HEK293 (cell line): ENCODE measurements at regions not wholly inside any gene's neighbourhood (a gene's known extent, or its start where the extent isn't known, plus 50 kb on each side); places are given as distances from the start of the nearest gene placed in this dataset.

Experiments
- CTCF ChIA-PET: fragments of 350-600 bp; formaldehyde crosslinking; extraction: SDS; loops from one replicate; lab custom pipeline; 2021; ENCODE audit warnings: antibody characterized with exemption; lab: Yijun Ruan, JAX
- POLR2A ChIA-PET: fragments of 300-600 bp; formaldehyde crosslinking; extraction: SDS; loops from one replicate; lab custom pipeline; 2020; ENCODE audit warnings: antibody characterized with exemption, inconsistent platforms; lab: Yijun Ruan, JAX
- H3K27ac ChIP-seq: fragments of 200-500 bp; sonication (Bioruptor generic); 2 replicates; pipeline ENCODE4 v1.5.1; 2014; ENCODE audit warnings: low read depth, low read length, control low read depth, inconsistent platforms; ENCODE audit errors: extremely low read depth
- H3K36me3 ChIP-seq, 2 experiments: fragments of 200-500 bp in 1 of 2; sonication (Bioruptor generic) in 1 of 2; 1 replicate in 1 of 2; 2 replicates in 1 of 2; pipeline ENCODE4 v1.5.1; 2014 to 2017; ENCODE audit warnings: inconsistent platforms in 2 of 2, low read length in 2 of 2; ENCODE audit not compliant: control insufficient read depth in 2 of 2, insufficient read depth in 1 of 2
- H3K4me1 ChIP-seq: fragments of 200-500 bp; sonication (Bioruptor generic); 2 replicates; pipeline ENCODE4 v1.5.1; 2014; ENCODE audit warnings: mild to moderate bottlenecking, low read length, inconsistent platforms; ENCODE audit not compliant: control insufficient read depth, insufficient read depth
- H3K4me3 ChIP-seq: 2 replicates; pipeline ENCODE4 v1.5.1; 2011; ENCODE audit warnings: low read depth, mild to moderate bottlenecking, control low read depth, low read length, moderate library complexity
- H3K9me3 ChIP-seq: fragments of 200-500 bp; sonication (Bioruptor generic); 2 replicates; pipeline ENCODE4 v1.5.1; 2014; ENCODE audit warnings: low read depth, low read length, inconsistent platforms; ENCODE audit not compliant: control insufficient read depth, insufficient read depth
- KLF1 ChIP-seq: fragments of 450-650 bp; formaldehyde crosslinking; IDR thresholded peaks from 2 replicates; pipeline ENCODE4 v1.5.1; 2016; ENCODE audit warnings: missing biosample characterization, missing genetic modification characterization
- KLF8 ChIP-seq: fragments of 450-650 bp; formaldehyde crosslinking; IDR thresholded peaks from 2 replicates; pipeline ENCODE4 v1.5.1; 2016; ENCODE audit warnings: missing biosample characterization, missing genetic modification characterization
- OSR2 ChIP-seq: fragments of 450-650 bp; formaldehyde crosslinking; IDR thresholded peaks from 2 replicates; pipeline ENCODE4 v1.5.1; 2016; ENCODE audit warnings: missing biosample characterization, missing genetic modification characterization
- PRDM1 ChIP-seq: fragments of 450-650 bp; formaldehyde crosslinking; IDR thresholded peaks from 2 replicates; pipeline ENCODE4; 2016; ENCODE audit warnings: missing biosample characterization, missing genetic modification characterization
- SP2 ChIP-seq: fragments of 450-650 bp; formaldehyde crosslinking; IDR thresholded peaks from 2 replicates; pipeline ENCODE4 v1.5.1; 2016; ENCODE audit warnings: missing biosample characterization, missing genetic modification characterization
- SP3 ChIP-seq: fragments of 450-650 bp; formaldehyde crosslinking; IDR thresholded peaks from 2 replicates; pipeline ENCODE4 v1.5.1; 2016; ENCODE audit warnings: missing biosample characterization, missing genetic modification characterization
- ZBTB1 ChIP-seq: fragments of 450-650 bp; formaldehyde crosslinking; IDR thresholded peaks from 2 replicates; pipeline ENCODE4 v1.5.1; 2016; ENCODE audit warnings: missing biosample characterization, missing genetic modification characterization
- ZBTB17 ChIP-seq: fragments of 450-650 bp; formaldehyde crosslinking; IDR thresholded peaks from 2 replicates; pipeline ENCODE4 v1.5.1; 2016; ENCODE audit warnings: missing biosample characterization, missing genetic modification characterization
- ZFP41 ChIP-seq: fragments of 450-650 bp; formaldehyde crosslinking; IDR thresholded peaks from 2 replicates; pipeline ENCODE4 v1.5.1; 2016; ENCODE audit warnings: missing biosample characterization, missing genetic modification characterization, borderline replicate concordance
- ZNF501 ChIP-seq: fragments of 450-650 bp; formaldehyde crosslinking; IDR thresholded peaks from 2 replicates; pipeline ENCODE4 v1.5.1; 2016; ENCODE audit warnings: missing biosample characterization, missing genetic modification characterization
- ZNF548 ChIP-seq: fragments of 450-650 bp; formaldehyde crosslinking; IDR thresholded peaks from 2 replicates; pipeline ENCODE4 v1.5.1; 2016; ENCODE audit warnings: missing biosample characterization, missing genetic modification characterization
- ZNF555 ChIP-seq: fragments of 450-650 bp; formaldehyde crosslinking; conservative IDR thresholded peaks from 2 replicates; pipeline ENCODE4 v1.5.1; 2017; ENCODE audit warnings: missing biosample characterization, mild to moderate bottlenecking, missing genetic modification characterization, inconsistent platforms
- ZNF660 ChIP-seq: fragments of 450-650 bp; IDR thresholded peaks from 2 replicates; pipeline ENCODE4 v1.5.1; 2018; ENCODE audit warnings: missing biosample characterization, mild to moderate bottlenecking, missing genetic modification characterization
- TF ChIP-seq, protein P1 (sequence below): fragments of 450-650 bp; formaldehyde crosslinking; IDR thresholded peaks from 2 replicates; pipeline ENCODE4 v1.5.1; 2017; ENCODE audit warnings: missing biosample characterization, missing genetic modification characterization
- TF ChIP-seq, protein P2 (sequence below): fragments of 450-650 bp; formaldehyde crosslinking; IDR thresholded peaks from 2 replicates; pipeline ENCODE4 v1.5.1; 2016; ENCODE audit warnings: missing biosample characterization, missing genetic modification characterization
- TF ChIP-seq, protein P3 (sequence below): fragments of 450-650 bp; formaldehyde crosslinking; IDR thresholded peaks from 2 replicates; pipeline ENCODE4 v1.5.1; 2016; ENCODE audit warnings: missing biosample characterization, missing genetic modification characterization, borderline replicate concordance
- TF ChIP-seq, protein P4 (sequence below): fragments of 450-650 bp; formaldehyde crosslinking; IDR thresholded peaks from 2 replicates; pipeline ENCODE4; 2016; ENCODE audit warnings: missing biosample characterization, missing genetic modification characterization
- TF ChIP-seq, protein P5 (sequence below): fragments of 450-650 bp; formaldehyde crosslinking; IDR thresholded peaks from 2 replicates; pipeline ENCODE4 v1.5.1; 2016; ENCODE audit warnings: missing biosample characterization, missing genetic modification characterization

DNA sequence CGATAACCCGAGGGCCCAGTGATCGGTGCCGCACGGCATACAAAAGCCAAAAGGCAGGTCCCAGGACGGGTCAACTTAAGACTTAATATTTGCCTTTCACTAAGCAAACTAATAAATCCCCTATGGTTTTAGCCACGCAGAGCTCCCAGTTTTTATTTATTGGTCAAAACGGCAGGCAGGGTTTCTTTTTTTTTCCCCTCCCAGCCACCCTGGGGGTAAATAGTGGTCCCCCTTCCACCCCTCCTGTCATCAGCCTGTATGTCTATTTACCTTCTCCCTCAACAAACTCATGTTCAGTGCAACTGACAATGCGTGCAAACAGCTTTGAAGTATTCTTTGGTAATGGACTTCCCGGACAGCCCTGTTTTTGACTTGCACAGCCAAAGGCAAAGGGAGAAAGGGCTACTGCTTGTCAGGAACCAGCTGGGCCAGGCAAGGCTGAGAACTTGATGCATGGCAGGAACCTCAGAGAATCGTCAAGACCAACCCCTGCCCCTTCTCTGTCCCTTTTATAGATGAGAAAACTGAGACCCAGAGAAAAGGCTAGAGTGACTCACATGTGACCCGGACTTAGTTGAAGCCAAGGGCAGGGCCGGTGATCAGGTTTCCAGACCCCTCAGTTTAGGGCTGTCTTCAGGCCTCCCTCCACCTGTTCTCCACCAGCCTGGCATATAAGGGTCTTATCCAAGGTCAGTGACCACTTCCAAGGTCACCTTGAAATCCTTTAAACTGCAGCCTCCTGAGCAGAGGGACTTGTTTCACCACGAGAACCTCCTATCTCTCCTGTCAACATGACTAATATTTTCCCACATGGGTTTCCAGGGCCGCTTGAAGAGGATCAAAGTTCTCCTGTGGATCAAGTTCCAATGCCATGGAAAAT lies 279.0 kb downstream of the SOX9 start:
- CTCF ChIA-PET: interaction anchor here (0.9 to 1.1 kb wide), 2 partner anchors 8 to 16 kb away, joined by 3 to 4 read pairs; no protein-coding TSS in a partner anchor
- Histone ChIP-seq H3K27ac (no peak overlapping the region), H3K9me3 (no peaks in the 10 kb centered on the region), H3K4me1 (no peaks in the 10 kb centered on the region), H3K36me3 (peaks cover 0 to 3% of the 10 kb centered on the region in 2 experiments; a peak in 1 of 3 replicates), H3K4me3 (no peak overlapping the region)
- TF ChIP-seq KLF1 (tag by site-specific recombination) (no peak), KLF8 (tag by site-specific recombination) (no peak), PRDM1 (no peak), ZNF660 (no peak), OSR2 (tag by site-specific recombination) (no peak), SP2 (no peak), ZNF548 (no peak), ZFP41 (tag by site-specific recombination) (no peak)
- TF ChIP-seq, protein P1, sequence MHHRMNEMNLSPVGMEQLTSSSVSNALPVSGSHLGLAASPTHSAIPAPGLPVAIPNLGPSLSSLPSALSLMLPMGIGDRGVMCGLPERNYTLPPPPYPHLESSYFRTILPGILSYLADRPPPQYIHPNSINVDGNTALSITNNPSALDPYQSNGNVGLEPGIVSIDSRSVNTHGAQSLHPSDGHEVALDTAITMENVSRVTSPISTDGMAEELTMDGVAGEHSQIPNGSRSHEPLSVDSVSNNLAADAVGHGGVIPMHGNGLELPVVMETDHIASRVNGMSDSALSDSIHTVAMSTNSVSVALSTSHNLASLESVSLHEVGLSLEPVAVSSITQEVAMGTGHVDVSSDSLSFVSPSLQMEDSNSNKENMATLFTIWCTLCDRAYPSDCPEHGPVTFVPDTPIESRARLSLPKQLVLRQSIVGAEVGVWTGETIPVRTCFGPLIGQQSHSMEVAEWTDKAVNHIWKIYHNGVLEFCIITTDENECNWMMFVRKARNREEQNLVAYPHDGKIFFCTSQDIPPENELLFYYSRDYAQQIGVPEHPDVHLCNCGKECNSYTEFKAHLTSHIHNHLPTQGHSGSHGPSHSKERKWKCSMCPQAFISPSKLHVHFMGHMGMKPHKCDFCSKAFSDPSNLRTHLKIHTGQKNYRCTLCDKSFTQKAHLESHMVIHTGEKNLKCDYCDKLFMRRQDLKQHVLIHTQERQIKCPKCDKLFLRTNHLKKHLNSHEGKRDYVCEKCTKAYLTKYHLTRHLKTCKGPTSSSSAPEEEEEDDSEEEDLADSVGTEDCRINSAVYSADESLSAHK (tag by site-specific recombination): no peak
- POLR2A ChIA-PET: no interaction called here

DNA sequence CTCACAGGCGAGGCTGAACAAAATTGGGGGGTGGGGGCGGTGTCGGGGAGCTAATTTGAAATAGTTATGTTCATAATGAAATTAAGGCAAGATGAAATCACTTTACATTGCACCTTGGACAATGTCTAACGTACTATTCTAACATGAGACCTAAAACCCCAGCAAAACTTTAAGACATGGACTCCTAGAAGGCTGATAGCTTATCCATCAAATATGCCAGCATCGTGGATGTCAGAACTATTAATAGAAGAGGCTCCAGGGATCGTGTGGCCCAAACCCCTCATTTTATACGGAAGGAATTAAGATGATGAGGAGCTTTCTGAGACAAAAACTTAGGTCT lies 279.6 kb downstream of the SOX9 start:
- peaks cover 0 to 3% of the 10 kb centered on the region in 2 experiments; a peak in 1 of 3 replicates for H3K36me3 ChIP-seq
- no peak overlapping the region for H3K4me3 ChIP-seq
- ChIA-PET POLR2A (no interaction called here), CTCF (interaction anchor here (0.9 to 1.1 kb wide), 2 partner anchors 9 to 17 kb away, joined by 3 to 4 read pairs; no protein-coding TSS in a partner anchor)
- no peaks in the 10 kb centered on the region for H3K4me1 ChIP-seq
- H3K9me3 ChIP-seq: no peaks in the 10 kb centered on the region
- H3K27ac ChIP-seq: no peak overlapping the region
- no peak for TF ChIP-seq ZBTB1 (tag by site-specific recombination)
- TF ChIP-seq SP3 (tag by site-specific recombination): no peak
- no peak for TF ChIP-seq ZBTB17 (tag by site-specific recombination)
- TF ChIP-seq, protein P2, sequence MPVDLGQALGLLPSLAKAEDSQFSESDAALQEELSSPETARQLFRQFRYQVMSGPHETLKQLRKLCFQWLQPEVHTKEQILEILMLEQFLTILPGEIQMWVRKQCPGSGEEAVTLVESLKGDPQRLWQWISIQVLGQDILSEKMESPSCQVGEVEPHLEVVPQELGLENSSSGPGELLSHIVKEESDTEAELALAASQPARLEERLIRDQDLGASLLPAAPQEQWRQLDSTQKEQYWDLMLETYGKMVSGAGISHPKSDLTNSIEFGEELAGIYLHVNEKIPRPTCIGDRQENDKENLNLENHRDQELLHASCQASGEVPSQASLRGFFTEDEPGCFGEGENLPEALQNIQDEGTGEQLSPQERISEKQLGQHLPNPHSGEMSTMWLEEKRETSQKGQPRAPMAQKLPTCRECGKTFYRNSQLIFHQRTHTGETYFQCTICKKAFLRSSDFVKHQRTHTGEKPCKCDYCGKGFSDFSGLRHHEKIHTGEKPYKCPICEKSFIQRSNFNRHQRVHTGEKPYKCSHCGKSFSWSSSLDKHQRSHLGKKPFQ (tag by site-specific recombination): no peak
- no peak for TF ChIP-seq ZNF501 (tag by site-specific recombination)
- TF ChIP-seq, protein P3, sequence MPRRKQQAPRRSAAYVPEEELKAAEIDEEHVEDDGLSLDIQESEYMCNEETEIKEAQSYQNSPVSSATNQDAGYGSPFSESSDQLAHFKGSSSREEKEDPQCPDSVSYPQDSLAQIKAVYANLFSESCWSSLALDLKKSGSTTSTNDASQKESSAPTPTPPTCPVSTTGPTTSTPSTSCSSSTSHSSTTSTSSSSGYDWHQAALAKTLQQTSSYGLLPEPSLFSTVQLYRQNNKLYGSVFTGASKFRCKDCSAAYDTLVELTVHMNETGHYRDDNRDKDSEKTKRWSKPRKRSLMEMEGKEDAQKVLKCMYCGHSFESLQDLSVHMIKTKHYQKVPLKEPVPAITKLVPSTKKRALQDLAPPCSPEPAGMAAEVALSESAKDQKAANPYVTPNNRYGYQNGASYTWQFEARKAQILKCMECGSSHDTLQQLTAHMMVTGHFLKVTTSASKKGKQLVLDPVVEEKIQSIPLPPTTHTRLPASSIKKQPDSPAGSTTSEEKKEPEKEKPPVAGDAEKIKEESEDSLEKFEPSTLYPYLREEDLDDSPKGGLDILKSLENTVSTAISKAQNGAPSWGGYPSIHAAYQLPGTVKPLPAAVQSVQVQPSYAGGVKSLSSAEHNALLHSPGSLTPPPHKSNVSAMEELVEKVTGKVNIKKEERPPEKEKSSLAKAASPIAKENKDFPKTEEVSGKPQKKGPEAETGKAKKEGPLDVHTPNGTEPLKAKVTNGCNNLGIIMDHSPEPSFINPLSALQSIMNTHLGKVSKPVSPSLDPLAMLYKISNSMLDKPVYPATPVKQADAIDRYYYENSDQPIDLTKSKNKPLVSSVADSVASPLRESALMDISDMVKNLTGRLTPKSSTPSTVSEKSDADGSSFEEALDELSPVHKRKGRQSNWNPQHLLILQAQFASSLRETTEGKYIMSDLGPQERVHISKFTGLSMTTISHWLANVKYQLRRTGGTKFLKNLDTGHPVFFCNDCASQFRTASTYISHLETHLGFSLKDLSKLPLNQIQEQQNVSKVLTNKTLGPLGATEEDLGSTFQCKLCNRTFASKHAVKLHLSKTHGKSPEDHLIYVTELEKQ (tag by site-specific recombination): no peak
- no peak for TF ChIP-seq ZNF660
- TF ChIP-seq, protein P4, sequence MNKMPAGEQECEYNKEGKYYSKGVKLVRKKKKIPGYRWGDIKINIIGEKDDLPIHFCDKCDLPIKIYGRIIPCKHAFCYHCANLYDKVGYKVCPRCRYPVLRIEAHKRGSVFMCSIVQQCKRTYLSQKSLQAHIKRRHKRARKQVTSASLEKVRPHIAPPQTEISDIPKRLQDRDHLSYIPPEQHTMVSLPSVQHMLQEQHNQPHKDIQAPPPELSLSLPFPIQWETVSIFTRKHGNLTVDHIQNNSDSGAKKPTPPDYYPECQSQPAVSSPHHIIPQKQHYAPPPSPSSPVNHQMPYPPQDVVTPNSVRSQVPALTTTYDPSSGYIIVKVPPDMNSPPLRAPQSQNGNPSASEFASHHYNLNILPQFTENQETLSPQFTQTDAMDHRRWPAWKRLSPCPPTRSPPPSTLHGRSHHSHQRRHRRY (tag by site-specific recombination): no peak
- TF ChIP-seq, protein P5, sequence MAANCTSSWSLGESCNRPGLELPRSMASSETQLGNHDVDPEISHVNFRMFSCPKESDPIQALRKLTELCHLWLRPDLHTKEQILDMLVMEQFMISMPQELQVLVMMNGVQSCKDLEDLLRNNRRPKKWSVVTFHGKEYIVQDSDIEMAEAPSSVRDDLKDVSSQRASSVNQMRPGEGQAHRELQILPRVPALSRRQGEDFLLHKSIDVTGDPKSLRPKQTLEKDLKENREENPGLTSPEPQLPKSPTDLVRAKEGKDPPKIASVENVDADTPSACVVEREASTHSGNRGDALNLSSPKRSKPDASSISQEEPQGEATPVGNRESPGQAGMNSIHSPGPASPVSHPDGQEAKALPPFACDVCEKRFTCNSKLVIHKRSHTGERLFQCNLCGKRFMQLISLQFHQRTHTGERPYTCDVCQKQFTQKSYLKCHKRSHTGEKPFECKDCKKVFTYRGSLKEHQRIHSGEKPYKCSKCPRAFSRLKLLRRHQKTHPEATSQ (tag by site-specific recombination): no peak
- TF ChIP-seq ZNF555 (tag by site-specific recombination): no peak
- TF ChIP-seq, all 188 proteins: peak for 0
